HS-27A (cell line): ENCODE measurements at regions not wholly inside any gene's neighbourhood (a gene's known extent, or its start where the extent isn't known, plus 50 kb on each side); places are given as distances from the start of the nearest gene placed in this dataset.

Source experiments
- DNase-seq: peaks from one replicate; pipeline ENCODE4 v3.0.0-alpha.2; 2012; ENCODE audit warnings: low read depth, missing footprints

- no peak for DNase-seq
These were observed 765.9 kb downstream of the NR2F2 start for GRCh38 chr15:97096303-97096835.

GRCh38 chr15:97099040-97099439 is 768.5 kb downstream of the NR2F2 start:
- no peak for DNase-seq

DNA sequence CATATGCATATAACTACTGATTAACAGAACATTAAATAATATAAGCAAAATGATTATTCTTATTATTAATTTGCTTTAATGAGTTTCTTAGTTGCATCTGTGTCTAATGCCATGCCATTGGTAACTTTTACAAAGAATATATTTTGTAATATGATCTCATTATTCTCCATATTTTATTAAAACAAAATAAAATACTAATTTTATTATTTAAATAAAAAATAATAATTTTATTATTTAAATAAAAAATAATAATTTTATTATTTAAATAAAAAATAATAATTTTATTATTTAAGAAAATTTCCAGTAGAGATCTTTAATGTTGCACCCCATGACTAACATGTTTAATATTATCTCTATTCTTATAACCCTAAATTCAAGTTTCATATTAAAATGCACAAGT is 771.1 kb downstream of the NR2F2 start:
- no peak for DNase-seq

- no peak for DNase-seq
These were observed 784.6 kb downstream of the NR2F2 start for GRCh38 chr15:97114900-97115760.

- no peak for DNase-seq
These were observed 785.2 kb downstream of the NR2F2 start for GRCh38 chr15:97115761-97116070.

DNA sequence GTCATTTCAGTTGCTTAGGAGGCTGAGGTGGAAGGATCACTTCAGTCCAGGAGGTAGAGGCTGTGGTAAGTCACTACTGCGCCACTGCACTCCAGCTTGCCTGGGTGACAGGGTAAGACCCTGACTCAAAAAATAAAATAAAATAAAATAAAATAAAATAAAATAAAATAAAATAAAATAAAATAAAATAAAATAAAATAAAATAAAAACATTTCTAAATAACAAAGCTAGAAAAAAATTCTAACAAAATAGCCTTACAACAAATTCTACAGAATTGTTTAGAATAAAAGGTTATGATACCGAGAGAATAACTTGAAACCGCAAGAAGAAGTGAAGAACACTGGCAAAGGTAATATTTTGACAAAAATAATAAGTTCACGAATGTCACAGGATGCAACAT is 794.3 kb downstream of the NR2F2 start:
- DNase-seq = no peak

- DNase-seq = no peak
These were observed 796.2 kb downstream of the NR2F2 start for GRCh38 chr15:97126553-97127233.

DNA sequence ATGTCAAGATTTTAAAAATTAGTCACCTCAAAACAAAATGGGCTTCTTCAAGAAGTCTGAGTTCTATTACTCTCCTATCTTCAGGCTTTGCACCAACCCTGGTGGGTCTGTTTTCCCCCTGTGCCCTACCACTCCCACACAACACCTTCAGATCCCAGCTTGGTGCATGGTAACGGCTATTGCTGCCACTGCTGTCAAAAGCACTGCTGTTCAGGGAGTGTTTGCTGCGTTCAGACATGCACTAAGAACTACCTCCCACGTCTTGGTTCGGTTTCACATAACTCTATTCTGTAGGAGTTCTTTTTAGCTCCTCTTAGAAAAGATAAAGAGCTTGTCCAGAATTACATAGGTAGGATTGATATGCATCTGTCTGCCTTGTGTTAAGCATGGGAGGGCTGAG is 799.2 kb downstream of the NR2F2 start:
- DNase-seq = no peak

GRCh38 chr15:97140216-97140615 is 809.7 kb downstream of the NR2F2 start:
- no peak for DNase-seq

DNA sequence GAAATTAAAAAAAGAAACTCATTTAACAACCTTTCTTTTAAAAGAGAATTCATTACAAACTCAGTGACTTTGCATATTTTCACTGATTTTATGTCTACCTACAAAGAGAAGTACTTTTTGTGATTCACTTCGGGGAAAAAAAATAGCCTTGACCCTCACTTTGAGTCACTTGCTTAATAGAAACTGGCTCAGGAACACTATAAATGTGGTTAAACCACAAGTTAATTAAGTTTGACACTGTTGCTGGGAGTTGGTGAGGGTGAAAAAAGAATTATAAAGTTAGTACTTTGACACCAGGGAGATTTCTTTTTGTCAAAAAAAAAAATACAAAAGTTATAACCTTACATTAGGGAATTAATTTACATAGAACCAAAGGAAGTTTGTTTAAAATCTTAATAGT is 810.9 kb downstream of the NR2F2 start:
- DNase-seq = no peak

GRCh38 chr15:97141871-97142270 is 811.4 kb downstream of the NR2F2 start:
- no peak for DNase-seq

DNA sequence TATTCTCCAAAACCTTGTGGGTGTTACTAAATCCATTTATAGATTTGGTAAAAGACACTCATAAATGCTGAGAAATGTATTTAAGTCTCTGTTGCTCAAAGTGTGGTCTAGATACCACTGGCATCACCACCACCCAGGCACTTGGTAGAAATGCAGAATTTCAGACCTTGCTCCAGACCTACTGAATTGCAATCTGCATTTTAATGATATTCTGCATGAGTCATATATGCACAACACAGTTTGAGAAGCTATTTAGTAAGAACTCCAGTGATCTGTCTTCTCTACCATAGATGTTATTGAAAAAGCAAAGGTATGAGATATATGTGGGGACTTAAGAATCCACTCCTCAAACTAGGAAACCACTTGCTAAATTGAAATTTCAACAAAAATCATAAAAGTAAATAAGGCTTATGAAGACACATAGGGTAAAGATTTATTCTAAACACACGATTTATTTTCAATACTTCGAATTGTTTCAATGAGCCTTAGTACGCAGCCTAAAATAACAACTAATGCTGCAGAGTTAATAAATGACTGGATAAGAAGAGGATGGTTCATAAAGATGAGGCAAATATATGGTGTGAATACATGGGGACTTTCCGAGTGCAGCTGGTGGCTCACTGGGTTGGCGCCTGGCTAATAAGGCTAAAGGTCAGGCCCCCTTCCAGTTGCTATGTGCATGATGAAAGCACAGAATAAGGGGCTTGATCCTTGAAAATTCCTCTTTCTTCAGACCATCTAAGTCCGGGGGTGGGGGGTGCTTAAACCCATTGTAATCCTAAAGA is 813.3 kb downstream of the NR2F2 start:
- DNase-seq = no peak

DNA sequence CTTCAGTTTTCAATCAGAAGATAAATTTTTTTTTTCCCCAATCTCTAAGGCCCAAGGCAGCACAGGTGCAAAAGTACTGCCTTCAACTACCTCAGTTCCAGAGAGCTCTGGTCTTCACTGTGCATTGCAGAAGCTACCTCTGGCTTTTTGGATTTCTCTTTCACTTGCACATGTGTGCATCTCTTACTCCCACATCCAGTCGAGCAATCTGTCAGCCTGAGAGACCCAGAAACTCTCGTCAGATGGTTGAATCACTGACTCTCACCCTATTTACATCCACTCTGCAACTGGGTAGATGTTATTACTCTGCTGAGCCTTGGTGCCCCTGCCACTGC is 813.8 kb downstream of the NR2F2 start:
- no peak for DNase-seq

GRCh38 chr15:97146929-97147870 is 813.3 kb upstream of the ARRDC4 start:
- no peak for DNase-seq

DNA sequence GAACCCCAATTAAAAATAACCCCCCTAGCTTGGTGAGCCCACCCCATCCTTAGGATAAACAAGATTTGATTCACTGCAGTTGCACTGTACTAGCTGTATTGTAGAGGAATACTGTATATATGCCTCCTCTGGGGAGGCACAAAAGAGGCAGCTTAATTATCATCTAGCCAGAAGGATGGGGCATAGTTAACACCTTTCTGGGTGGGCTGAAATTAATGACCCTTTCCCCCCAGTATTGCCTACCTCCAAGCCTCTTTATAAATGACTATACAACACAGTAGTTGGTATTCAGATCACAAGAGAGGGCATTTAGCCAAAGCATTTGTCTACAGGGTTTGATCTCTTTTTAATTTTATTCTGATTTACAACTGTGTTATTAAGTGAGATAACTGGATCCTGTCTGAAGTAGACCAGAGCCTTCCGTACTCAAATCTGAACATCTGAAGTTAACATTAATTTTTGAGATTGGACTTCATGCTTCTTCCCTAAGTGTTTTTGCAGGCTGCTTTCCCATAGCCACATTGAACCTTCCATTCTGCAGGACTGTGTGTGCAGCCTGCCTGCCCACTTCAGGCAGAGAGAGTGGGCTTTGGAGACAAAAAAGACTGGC is 807.0 kb upstream of the ARRDC4 start:
- DNase-seq = no peak

DNA sequence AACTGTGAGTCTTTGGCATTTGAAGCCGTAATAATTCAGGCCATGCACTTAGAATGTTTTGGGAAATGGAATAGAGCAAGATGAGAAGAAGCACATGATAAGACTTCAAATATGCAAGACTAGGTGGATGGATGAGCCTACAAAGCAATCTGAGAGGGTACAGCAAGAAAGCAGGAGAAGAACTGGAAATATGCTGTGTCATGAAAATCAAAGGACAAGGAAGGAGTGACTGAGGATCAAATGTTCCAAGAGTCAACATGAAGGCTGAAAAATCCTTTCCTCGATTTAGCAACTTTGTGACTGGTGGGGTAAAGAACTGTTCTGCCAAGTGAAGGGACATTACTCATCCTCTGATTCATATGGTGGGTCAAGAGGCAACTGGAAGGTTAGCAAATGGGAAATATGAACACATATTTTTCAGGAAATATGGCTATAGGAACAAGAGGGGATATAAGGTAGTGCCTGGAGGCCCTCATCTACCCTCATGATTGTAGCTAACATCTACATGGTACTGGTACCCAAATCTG is 803.7 kb upstream of the ARRDC4 start:
- DNase-seq = no peak

GRCh38 chr15:97162805-97163495 is 797.6 kb upstream of the ARRDC4 start:
- no peak for DNase-seq

- DNase-seq = no peak
These were observed 795.3 kb upstream of the ARRDC4 start for GRCh38 chr15:97165205-97165604.

GRCh38 chr15:97168704-97169475 is 791.6 kb upstream of the ARRDC4 start:
- no peak for DNase-seq

- DNase-seq = no peak
These were observed 788.9 kb upstream of the ARRDC4 start for GRCh38 chr15:97171556-97171955.
